ENCODE measurements at regions not wholly inside any gene's neighbourhood (a gene's known extent, or its start where the extent isn't known, plus 50 kb on each side); places are given as distances from the start of the nearest gene placed in this dataset.

- Histone ChIP-seq H3K4me1 (ENCODE audit: control insufficient read depth, low read length) (no peaks in the 10 kb centered on the region), H3F3A (ENCODE audit: control insufficient read depth, insufficient read depth) (no peaks in the 10 kb centered on the region), H3K27me3 (ENCODE audit: control insufficient read depth, low read length) (peaks cover 2% of the 10 kb centered on the region; the same call in 1 of the 2 replicates), H4K20me1 (ENCODE audit: control insufficient read depth, insufficient read depth, low read depth, low read length) (no peaks in the 10 kb centered on the region), H3K9me2 (replicated peaks; ENCODE audit: control insufficient read depth, low read length) (no peaks in the 10 kb centered on the region), H3K27ac (ENCODE audit: low read depth, low read length) (no peak overlapping the region), H3K4me2 (ENCODE audit: low read length) (no peak overlapping the region), H3K9me3 (ENCODE audit: control insufficient read depth, insufficient read depth, low read length) (no peaks in the 10 kb centered on the region), H3K36me3 (ENCODE audit: control insufficient read depth, low read length) (no peaks in the 10 kb centered on the region), H3K79me2 (ENCODE audit: control insufficient read depth, low read length) (no peaks in the 10 kb centered on the region), H3K4me3 (ENCODE audit: low read length) (no peak overlapping the region)
- TF ChIP-seq CTCF (IDR thresholded peaks at IDR 0.05; ENCODE audit: low read depth, low read length, poor library complexity, severe bottlenecking): no peak
Measured at GRCh38 chr12:89134213-89134770, 218.0 kb downstream of the DUSP6 start.

GRCh38 chr12:89129167-89129870 lies 223.0 kb downstream of the DUSP6 start:
- no peak overlapping the region for H3K27ac ChIP-seq (ENCODE audit: low read depth, low read length)
- TF ChIP-seq CTCF (IDR thresholded peaks at IDR 0.05; ENCODE audit: low read depth, low read length, poor library complexity, severe bottlenecking): no peak
- no peak for TF ChIP-seq EZH2phosphoT487 (IDR thresholded peaks at IDR 0.05; ENCODE audit: borderline replicate concordance, low read length)
- H3K36me3 ChIP-seq (ENCODE audit: control insufficient read depth, low read length): no peaks in the 10 kb centered on the region
- H3K4me3 ChIP-seq (ENCODE audit: low read length): no peak overlapping the region
- H3K9me2 ChIP-seq (replicated peaks; ENCODE audit: control insufficient read depth, low read length): no peaks in the 10 kb centered on the region
- H3K9me3 ChIP-seq (ENCODE audit: control insufficient read depth, insufficient read depth, low read length): no peaks in the 10 kb centered on the region
- no peaks in the 10 kb centered on the region for H3F3A ChIP-seq (ENCODE audit: control insufficient read depth, insufficient read depth)
- H3K4me1 ChIP-seq (ENCODE audit: control insufficient read depth, low read length): no peaks in the 10 kb centered on the region
- peaks cover 3% of the 10 kb centered on the region; the same call in 1 of the 2 replicates for H3K27me3 ChIP-seq (ENCODE audit: control insufficient read depth, low read length)
- no peaks in the 10 kb centered on the region for H3K79me2 ChIP-seq (ENCODE audit: control insufficient read depth, low read length)
- no peaks in the 10 kb centered on the region for H4K20me1 ChIP-seq (ENCODE audit: control insufficient read depth, insufficient read depth, low read depth, low read length)
- no peak overlapping the region for H3K4me2 ChIP-seq (ENCODE audit: low read length)

- no peak overlapping the region for H3K27ac ChIP-seq (ENCODE audit: low read depth, low read length)
- H3K9me3 ChIP-seq (ENCODE audit: control insufficient read depth, insufficient read depth, low read length): no peaks in the 10 kb centered on the region
- no peaks in the 10 kb centered on the region for H3K36me3 ChIP-seq (ENCODE audit: control insufficient read depth, low read length)
- TF ChIP-seq CTCF (IDR thresholded peaks at IDR 0.05; ENCODE audit: low read depth, low read length, poor library complexity, severe bottlenecking) (no peak), EZH2phosphoT487 (IDR thresholded peaks at IDR 0.05; ENCODE audit: borderline replicate concordance, low read length) (no peak)
- H3F3A ChIP-seq (ENCODE audit: control insufficient read depth, insufficient read depth): no peaks in the 10 kb centered on the region
- H3K79me2 ChIP-seq (ENCODE audit: control insufficient read depth, low read length): no peaks in the 10 kb centered on the region
- H3K27me3 ChIP-seq (ENCODE audit: control insufficient read depth, low read length): peaks cover 3% of the 10 kb centered on the region; the same call in 1 of the 2 replicates
- no peaks in the 10 kb centered on the region for H3K4me1 ChIP-seq (ENCODE audit: control insufficient read depth, low read length)
- H4K20me1 ChIP-seq (ENCODE audit: control insufficient read depth, insufficient read depth, low read depth, low read length): no peaks in the 10 kb centered on the region
- H3K4me2 ChIP-seq (ENCODE audit: low read length): no peak overlapping the region
- H3K9me2 ChIP-seq (replicated peaks; ENCODE audit: control insufficient read depth, low read length): no peaks in the 10 kb centered on the region
- no peak overlapping the region for H3K4me3 ChIP-seq (ENCODE audit: low read length)
Measured at GRCh38 chr12:89126712-89127111, 225.6 kb downstream of the DUSP6 start.

Measured in DOHH2 (cell line).